HG03469 (cell line): ENCODE measurements at regions not wholly inside any gene's neighbourhood (a gene's known extent, or its start where the extent isn't known, plus 50 kb on each side); places are given as distances from the start of the nearest gene placed in this dataset.

Source experiments
- ATAC-seq: cut with Tn5 transposase; IDR thresholded peaks from one replicate; pipeline ENCODE4 v1.9.1; 2021; ENCODE audit warnings: mild to moderate bottlenecking, moderate library complexity, moderate number of reproducible peaks; ENCODE audit not compliant: unreplicated experiment

- no peak for ATAC-seq
Observed at GRCh38 chr4:95674521-95674981, 125.8 kb upstream of the UNC5C start.

DNA sequence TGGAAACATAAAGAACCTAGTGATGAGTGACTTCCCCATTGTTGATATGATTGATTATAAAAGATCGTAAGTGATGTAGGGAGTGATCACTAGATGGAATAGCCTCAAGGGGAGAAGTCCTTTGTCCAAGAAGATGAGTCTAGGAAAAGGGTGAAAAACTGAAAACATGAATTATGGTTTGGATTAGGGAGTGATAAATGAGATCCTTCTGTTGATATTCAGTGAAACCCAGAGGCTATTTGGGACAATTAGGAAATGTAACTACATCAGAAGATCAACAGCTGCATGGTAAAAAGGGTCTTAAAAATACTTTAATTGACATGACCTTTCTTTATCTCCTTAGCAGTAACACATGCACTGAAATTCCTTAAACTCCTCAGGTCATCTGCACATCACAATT, 124.0 kb upstream of the UNC5C start:
- ATAC-seq = no peak

GRCh38 chr4:95660719-95661118, 111.9 kb upstream of the UNC5C start:
- no peak for ATAC-seq

- ATAC-seq = no peak
Observed at GRCh38 chr4:95651891-95652290, 103.1 kb upstream of the UNC5C start.

GRCh38 chr4:95644417-95644816, 95.6 kb upstream of the UNC5C start:
- no peak for ATAC-seq

- ATAC-seq = no peak
Observed at GRCh38 chr4:95643627-95644026, 94.9 kb upstream of the UNC5C start.

DNA sequence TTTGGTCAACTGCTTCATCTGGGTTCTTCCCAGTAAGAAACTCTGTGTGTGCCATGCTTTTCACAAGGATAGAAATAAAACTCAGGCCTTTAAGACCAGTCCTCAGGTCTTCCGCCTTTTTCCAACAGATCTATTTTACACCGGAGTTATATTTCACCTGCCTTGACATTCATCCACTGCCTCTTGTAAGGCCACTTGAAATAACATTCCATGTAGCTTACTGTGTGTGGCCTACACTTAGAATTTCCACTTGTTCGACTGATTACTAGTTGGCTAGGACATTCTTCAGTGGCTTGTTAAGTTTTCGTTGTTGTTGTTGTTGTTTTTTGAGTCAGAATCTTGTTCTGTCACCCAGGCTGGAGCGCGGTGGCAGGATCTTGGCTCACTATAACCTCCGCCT, 92.8 kb upstream of the UNC5C start:
- ATAC-seq = no peak

- ATAC-seq = no peak
Observed at GRCh38 chr4:95640311-95640710, 91.5 kb upstream of the UNC5C start.

DNA sequence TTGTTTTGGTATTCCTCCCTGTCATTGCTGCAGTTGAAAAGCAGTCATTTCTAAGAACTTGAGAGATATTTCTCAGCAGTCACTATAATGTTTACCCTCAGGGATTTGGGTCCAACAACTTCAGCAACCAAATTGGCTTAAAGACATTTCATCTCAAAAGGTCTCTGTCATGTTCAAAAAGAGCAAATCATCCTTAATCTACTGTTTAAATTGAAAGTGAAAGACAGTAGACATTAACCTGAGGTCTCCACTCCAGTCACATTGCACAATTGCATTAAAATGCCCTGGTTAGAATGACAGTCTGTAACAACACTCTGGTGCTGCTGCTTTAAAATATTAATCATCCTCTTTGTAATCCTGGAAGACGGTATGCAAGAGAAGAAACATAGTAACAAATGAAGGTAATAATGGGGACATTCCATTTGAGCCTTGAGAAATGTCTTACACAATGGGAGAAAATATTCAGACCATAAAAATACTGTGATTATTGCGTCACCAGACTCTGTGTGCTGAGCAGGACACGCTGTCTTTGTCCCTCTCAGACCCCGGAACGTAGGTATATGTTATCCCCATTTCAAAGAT, 90.2 kb upstream of the UNC5C start:
- no peak for ATAC-seq

DNA sequence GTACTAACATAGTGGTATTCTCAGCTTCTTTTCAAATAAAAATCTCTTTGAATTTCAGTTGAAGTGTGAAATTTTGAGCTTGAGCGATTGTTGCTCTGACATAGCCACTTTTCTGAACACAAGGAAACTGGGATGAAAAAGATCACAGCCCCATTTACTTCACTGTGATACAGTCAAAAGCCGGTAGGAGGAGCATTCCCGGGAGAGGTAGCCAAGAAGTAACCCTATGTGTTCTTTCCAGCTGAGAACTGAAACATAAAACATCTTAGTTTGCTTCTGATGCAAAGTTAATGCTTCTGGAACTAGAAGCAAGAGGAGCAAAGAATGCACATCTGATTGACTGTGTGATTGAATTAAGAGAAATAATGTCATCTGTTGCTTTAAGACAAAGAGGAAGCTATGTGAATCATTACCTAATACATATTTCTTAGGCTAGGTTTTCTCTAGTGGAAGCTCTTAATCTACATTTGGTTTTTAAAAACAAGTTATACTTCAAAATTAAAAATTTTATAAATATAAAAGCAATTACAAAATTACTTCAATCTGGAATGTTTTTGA, 88.3 kb upstream of the UNC5C start:
- no peak for ATAC-seq

DNA sequence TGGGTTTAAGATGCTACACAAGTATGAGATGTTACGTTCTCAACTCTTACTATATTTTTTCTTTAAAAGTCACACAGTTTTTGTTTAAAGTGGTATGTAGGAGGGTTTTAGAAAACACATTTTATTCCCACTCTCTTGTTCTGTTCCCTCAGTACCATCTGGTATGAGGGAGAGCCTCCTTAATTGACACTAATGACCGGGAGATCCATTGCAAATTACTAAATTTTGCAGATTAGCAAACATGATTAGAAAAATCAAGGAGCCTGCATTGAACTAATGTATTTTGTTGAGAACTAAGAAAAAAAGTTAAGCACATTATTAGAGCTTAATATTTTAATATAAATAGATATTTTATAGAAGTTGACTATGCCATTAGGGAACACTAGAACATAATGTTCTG, 87.3 kb upstream of the UNC5C start:
- no peak for ATAC-seq

- no peak for ATAC-seq
Observed at GRCh38 chr4:95627709-95628108, 78.9 kb upstream of the UNC5C start.

DNA sequence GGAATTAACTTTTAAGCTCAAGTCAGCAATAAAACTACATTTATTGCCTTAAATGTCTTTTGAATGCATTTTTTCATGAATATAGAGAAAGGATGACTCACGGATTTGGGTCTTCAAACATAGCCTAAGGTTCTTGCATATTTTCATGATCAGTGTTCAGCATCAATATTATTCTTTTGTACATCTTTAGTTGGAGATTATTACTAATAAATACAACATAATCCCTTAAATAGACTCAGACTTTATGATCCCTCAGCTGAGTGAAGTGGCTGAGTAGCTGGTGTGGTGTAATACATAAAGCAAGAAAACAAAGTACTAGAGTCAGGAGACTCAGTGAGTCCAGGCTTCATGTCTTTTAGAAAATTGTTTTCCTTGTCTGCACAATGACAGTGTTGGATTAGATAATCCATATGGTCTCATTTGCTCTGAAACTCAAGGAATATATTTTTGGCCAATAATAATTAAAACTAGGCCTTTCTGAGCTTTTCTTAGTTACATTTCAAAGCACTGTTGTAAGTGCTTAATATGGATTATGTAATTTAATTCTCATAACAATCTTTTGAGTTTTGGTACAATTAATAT, 78.3 kb upstream of the UNC5C start:
- no peak for ATAC-seq

DNA sequence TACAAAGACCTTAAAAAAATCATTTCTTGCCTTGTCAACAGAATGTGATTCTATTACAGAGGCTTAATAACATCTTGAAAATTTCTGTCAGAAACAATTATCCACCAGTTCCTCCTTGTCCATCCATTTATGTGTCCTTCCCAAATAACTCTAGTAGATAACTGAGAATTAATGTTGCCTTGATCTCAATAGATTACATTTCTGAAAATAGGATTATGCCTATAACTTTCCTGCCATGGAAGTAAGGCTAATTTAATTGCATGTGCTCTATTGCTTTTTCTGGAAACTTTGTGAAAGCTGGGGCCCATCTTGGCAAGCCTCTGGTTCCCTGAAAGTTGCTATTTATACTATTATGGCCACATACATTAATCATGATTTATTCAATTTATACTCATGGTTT, 76.2 kb upstream of the UNC5C start:
- ATAC-seq = no peak

DNA sequence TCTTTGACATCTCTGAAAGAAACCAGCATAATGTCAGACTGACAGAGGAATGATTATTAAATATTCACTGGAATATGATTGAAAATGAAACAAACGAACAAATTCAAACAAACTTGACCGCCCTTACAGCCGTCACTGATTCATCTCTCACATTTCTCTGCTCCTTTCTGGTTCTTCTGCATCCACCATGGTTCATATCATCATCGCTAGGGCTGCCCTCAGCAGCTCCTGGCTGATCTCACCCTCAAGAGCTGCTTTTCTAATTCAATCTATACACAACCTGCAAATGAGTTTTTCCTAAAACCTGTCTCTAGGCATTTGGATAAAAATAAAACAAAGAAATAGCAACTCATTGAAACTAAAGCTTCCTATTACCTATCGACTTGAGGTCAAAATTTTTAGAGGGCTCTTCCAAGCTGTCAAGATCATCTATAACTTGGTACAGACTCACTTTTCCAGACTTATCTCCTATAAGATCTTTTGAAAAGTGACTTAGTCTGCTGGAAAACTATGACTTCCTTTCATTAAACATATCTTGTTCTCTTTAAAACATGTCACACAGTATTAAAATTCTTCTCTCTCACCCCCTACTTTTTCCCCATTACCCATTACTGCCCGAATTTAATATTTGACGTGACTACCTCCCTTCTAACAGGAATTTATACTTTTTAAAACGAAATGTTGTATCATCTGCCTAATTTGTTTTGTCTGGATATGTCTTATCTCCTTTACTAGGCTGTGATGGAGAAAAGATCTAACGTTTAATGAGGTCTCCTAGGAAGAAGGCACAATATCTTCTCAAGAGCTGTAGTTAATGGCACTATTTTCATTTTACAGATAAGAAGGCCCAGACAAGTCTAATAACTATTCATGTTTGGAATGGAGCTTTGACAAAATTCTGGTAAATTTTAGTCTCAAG, 71.0 kb upstream of the UNC5C start:
- no peak for ATAC-seq

- ATAC-seq = no peak
Observed at GRCh38 chr4:95614684-95615205, 66.0 kb upstream of the UNC5C start.

GRCh38 chr4:95610061-95610569, 61.3 kb upstream of the UNC5C start:
- no peak for ATAC-seq

DNA sequence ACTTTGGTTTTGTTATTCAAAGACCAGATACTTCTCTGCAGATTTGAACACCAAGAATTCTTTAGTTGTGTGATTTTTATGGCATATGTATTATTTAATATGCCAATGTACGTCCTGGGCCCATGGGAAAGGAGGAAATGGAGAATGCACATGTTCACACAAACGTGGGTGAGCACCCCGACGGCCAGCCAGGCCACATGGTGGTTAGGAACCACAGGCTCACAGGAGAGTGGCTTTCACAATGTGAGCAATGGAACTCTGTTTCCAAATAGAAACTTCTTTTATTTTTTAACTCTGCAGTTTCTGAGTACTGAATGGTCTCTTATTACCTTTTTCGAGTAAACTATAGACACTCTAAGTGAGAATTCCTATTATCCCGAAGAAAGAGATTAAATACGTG, 58.0 kb upstream of the UNC5C start:
- ATAC-seq = no peak

DNA sequence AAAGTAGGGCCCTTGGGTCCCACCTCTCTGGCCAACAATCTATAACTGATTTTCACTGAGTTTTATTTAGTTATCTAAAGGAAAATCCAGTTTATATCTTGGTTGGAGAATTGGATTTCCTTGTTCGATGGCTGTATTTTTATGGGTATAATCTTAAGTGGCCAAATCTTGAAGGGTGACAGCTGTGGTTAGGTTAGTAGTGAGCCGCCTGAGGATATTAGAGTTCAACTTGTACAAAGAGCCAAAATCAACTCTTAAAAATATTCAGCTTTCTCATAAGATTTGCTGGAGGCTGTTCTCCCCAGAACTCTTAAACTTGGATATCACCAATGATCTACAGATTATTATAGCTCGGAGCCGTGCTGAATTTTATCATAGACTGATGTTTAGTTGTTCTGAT, 54.6 kb upstream of the UNC5C start:
- no peak for ATAC-seq

- ATAC-seq = no peak
Observed at GRCh38 chr4:95602872-95603271, 54.1 kb upstream of the UNC5C start.

DNA sequence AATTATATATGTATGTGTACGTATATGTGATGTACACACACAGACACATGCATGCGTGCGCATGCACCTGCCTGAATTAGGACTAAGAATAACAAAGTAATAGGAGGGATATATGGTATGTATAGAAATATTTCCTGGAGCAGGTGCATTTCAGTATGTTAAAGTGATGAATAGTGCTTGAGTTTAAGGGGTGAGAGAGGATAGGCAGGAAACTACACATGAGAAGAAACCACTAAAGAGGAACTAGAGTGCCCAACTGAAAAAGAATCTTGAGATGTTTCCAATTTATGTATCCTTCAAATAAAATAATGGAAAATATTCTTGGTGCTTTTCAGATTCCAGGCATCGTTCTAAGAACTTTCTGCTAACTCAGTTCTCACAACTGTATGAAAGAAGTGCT, 52.6 kb upstream of the UNC5C start:
- no peak for ATAC-seq
